HG03521 (cell line): ENCODE measurements at regions not wholly inside any gene's neighbourhood (a gene's known extent, or its start where the extent isn't known, plus 50 kb on each side); places are given as distances from the start of the nearest gene placed in this dataset.
"Not testable (repeated sequence)": the region's sequence is repeated elsewhere in the genome, so short reads cannot be mapped to it uniquely, and the experiment has no call there.

Experiments used
- ATAC-seq: cut with Tn5 transposase; IDR thresholded peaks from one replicate; pipeline ENCODE4 v1.9.1; 2021; ENCODE audit warnings: mild to moderate bottlenecking, moderate library complexity; ENCODE audit not compliant: unreplicated experiment

- ATAC-seq = no peak
Measured at GRCh38 chr6:11304946-11305345, 72.5 kb upstream of the NEDD9 start.

- not testable (repeated sequence) for ATAC-seq
Measured at GRCh38 chr6:11299876-11300428, 67.5 kb upstream of the NEDD9 start.

DNA sequence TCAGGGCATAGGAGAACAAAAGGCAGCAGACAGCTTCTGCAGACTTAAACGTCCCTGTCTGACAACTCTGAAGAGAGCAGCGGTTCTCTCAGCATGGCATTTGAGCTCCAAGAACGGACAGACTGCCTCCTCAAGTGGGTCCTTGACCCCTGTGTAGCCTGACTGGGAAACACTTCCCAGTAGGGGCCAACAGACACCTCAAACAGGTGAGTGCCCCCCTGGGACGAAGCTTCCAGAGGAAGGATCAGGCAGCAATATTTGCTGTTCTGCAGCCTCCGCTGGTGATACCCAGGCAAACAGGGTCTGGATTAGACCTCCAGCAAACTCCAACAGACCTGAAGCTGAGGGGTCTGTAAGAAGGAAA, 66.9 kb upstream of the NEDD9 start:
- not testable (repeated sequence) for ATAC-seq

DNA sequence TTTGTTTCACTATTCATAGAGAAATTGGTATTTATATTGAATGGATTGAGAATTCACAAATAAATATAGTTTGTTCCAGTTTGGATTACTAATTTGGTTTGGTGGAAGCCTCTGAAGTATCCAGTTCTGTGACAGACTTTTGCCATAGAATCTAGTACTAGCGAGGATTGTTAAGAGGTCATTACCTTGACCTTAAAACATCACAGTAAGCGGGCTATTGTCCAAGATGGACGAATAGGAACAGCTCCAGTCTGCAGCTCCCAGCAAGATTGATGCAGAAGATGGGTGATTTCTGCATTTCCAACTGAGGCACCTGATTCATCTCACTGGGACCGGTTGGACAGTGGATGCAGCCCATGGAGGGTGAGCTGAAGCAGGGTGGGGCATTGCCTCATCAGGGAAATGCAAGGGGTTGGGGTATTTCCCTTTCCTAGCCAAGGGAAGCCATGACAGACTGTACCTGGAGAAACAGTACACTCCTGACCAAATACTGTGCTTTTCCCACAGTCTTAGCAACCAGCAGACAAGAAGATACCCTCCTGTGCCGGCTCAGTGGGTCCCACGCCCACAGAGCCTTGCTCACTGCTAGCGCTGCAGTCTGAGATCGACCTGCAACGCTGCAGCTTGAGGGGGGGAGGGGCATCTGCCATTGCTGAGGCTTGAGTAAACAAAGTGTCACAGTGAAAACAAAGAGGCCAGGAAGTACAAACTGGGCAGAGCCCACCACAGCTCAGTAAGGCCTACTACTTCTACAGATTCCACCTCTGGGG, 66.4 kb upstream of the NEDD9 start:
- no peak for ATAC-seq

DNA sequence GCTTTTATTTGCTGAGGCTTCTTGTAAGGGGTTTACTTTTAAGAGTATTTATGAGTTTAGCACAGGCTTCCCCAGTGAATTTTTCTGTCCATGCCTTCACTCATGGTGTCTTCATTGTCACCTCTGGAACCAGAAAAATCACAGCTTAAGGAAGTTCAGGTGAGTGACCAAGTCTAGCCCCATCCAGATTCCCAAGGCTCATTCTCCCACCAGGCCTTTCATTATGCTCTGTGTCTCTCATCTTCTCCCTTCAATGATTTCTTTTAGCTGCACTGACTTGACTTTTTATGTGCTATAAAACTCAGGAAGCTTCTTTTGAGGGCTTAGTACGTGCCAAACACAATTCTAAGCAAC, 64.9 kb upstream of the NEDD9 start:
- ATAC-seq = no peak

DNA sequence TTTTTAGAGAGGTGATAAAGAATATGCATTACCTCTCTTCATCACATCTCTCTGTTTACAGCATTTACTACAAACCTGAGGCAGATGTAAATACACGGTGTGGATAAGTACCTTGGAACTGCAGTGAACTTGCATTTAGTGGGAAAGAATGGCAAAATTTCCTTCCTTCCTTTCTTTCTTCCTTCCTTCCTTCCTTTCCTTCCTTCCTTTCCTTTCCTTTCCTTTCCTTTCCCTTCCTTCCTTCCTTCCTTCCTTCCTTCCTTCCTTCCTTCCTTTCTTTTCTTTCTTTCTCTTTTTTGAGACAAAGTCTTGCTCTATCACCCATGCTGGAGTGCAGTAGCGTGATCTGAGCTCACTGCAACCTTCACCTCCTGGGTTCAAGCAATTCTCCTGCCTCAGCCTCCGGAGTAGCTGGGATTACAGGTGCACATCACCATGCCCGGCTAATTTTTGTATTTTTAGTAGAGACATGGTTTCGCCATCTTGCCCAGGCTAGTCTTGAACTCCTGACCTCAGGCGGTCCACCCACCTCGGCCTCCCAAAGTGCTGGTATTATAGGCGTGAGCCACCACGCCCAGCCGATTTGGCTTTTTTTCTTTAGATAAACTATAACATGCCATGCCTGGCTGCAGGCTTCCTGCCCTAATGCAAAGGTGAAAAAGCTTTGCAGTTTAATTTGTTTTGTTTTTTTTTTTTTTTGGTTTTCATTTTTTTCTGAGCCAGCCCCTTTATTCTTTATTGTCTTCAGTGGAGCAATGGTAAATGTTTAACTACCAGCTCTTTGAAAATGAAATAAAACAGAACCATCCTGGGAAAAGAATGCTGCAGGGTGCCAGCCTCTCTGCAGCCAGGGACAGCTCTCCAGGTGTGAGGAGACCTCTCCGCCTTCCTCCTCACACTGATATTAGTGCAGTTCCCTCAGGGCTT, 64.2 kb upstream of the NEDD9 start:
- ATAC-seq = no peak

GRCh38 chr6:11295969-11296368, 63.5 kb upstream of the NEDD9 start:
- no peak for ATAC-seq

- ATAC-seq = no peak
Measured at GRCh38 chr6:11294228-11294627, 61.8 kb upstream of the NEDD9 start.

DNA sequence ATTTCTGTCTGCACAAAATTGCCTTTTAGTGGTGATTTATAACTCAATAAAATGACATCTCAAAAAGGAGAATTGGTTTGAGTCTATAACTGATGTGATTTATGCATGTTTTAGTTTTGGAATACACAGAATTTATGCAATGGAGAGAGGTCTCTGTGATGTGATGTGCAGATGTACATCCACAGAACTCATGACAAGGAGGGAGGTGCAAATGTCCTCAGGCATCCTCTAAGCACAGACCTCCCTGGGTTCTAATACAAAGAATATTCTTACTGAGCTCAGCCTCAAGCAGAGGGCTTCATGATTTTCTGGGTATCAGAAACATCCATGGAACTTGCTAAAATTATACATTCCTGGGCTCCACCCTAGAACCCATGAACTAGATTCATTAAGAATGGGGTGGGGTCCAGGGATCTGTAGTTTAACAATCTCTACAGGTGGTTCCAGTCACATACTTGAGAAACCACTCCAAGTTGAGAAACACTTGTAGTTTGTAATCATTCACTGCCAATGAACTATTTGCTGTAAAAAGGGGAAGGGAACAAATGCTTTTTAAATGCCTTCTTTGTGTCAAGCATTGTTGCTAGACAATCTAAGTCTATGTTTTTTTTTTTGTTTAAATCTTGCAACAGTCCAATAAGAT, 60.2 kb upstream of the NEDD9 start:
- no peak for ATAC-seq

DNA sequence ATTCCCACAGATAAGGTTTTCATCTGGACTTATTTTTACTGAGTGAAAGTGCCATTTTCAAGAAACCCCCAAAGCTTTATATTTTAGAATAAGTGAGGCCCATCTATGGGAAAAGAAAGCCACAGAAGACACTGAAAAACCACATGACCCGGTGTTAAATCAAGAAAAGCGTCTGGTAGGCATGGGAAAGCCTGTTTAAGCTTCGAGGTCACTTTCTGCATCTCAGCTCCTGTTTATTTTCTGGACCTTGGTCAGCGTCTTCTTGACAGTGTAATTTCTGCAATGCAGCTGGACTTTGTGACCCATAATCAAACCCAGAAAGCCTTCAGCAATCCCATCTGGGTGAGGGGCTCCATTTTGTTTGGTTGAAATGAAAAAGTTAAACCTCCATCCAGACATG, 59.6 kb upstream of the NEDD9 start:
- ATAC-seq = no peak

DNA sequence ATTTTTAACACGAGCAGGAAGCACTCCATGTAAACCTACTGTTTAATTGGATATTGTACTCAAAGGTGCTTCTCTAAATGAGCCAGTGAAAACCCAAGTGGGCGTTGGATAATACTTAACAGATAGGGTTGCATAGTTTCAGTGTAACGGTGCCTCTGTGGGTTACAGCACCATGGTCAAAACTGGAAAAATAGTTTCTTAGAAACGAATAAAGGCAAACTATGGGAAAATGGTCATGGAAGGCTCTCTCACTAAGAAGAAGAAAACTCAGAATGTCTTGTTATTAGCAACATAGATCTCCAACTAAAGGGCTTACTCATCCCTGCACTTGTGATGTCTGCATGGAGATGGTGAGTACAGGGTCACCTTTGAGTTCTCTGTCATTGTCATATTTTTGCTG, 59.1 kb upstream of the NEDD9 start:
- ATAC-seq = no peak

- no peak for ATAC-seq
Measured at GRCh38 chr6:11290027-11290426, 57.6 kb upstream of the NEDD9 start.

DNA sequence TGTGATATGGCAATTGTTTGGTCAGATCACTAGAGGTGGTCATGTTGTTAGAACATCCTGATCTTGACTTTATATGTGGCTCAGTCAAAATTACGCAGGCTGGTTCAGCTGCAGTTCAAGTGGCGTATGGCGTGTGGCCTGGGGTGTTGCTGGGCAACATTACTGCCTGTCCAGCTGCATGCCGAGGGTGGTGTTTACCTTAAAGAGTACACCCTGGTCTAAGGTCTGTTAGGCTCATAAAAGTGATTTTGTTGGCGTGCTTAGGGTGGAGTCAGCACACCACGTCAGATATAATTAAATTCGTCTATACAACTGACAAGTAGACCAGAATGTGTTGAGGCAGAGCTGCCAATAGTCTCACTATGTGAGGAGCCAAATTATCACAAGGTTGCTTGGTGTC, 55.6 kb upstream of the NEDD9 start:
- ATAC-seq = no peak

DNA sequence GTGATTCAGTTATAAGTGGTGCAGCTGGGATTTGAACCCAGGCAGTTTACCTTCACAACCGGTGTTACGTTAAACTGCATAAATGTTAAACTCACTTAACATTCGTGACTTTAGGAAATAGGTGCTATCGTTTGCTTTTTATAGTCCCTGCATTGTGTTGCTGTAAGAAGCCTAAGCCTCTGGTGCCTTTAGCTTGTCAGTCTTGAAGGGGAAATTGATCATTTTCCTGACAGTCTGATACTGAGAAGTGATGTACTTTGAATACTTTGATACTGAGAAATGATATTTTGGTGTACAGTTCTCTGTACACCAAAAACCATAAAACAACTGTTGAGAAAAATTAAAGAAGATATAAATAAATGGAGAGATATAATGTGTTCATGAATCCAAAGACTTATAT, 52.5 kb upstream of the NEDD9 start:
- ATAC-seq = no peak

GRCh38 chr6:11283629-11284028, 51.2 kb upstream of the NEDD9 start:
- ATAC-seq = no peak

- ATAC-seq = no peak
Measured at GRCh38 chr6:11282875-11283274, 50.4 kb upstream of the NEDD9 start.
